ENCODE measurements at regions not wholly inside any gene's neighbourhood (a gene's known extent, or its start where the extent isn't known, plus 50 kb on each side); places are given as distances from the start of the nearest gene placed in this dataset.

DNA sequence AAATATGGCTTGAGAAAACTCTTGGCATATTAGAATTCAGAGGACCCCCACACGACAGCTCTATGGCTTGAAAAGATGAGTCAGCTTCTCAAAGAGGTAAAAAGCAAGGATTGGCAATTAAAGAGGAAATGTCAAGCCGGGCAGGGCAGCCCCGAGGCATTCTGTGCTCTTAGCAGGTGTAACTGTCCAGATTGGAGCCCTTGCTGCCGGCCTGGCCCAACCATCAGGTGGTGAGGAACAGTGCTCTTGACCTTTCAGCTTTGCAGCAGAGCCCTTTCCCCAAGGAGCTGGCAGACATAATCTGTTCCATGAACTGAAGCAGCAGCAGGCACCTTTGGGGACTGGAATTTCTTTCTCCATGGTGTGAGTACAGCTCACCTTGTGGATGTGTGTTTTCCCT lies 287.8 kb downstream of the UTP18 start:
- Histone ChIP-seq H3K4me3 (ENCODE audit: low read depth, low read length) (no peak overlapping the region), H3K4me2 (ENCODE audit: low read length) (no peak overlapping the region), H3K27ac (no peak overlapping the region), H3K36me3 (ENCODE audit: control insufficient read depth, insufficient read depth, low read length) (no peaks in the 10 kb centered on the region), H3K9ac (no peak overlapping the region), H3K79me2 (no peaks in the 10 kb centered on the region), H3K27me3 (ENCODE audit: control insufficient read depth, insufficient read depth, low read length) (no peaks in the 10 kb centered on the region), H2AFZ (no peak overlapping the region), H3K9me3 (ENCODE audit: control insufficient read depth, low read length) (no peaks in the 10 kb centered on the region), H3K4me1 (no peaks in the 10 kb centered on the region)
- TF ChIP-seq, protein P1, sequence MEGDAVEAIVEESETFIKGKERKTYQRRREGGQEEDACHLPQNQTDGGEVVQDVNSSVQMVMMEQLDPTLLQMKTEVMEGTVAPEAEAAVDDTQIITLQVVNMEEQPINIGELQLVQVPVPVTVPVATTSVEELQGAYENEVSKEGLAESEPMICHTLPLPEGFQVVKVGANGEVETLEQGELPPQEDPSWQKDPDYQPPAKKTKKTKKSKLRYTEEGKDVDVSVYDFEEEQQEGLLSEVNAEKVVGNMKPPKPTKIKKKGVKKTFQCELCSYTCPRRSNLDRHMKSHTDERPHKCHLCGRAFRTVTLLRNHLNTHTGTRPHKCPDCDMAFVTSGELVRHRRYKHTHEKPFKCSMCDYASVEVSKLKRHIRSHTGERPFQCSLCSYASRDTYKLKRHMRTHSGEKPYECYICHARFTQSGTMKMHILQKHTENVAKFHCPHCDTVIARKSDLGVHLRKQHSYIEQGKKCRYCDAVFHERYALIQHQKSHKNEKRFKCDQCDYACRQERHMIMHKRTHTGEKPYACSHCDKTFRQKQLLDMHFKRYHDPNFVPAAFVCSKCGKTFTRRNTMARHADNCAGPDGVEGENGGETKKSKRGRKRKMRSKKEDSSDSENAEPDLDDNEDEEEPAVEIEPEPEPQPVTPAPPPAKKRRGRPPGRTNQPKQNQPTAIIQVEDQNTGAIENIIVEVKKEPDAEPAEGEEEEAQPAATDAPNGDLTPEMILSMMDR (IDR thresholded peaks at IDR 0.05): no peak

DNA sequence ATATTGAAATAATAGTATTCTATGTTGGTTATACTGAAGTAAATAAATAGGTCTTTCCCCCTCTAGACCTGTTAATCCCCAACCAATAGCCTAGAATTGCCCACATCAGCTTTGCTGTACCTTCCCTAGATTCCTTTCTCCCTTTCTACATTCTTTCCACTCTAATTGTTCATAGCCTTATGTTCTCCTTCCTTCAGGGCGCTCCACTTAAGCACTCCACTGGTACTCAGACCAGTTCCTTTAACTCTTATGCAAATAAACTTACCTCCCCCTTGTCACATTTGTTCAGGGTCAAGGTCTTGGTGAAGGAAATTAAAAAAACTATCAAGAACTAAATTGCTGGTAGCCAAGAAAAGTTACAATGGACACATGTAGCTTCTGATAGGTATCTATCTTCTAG lies 294.8 kb downstream of the UTP18 start:
- H2AFZ ChIP-seq: no peak overlapping the region
- H3K9ac ChIP-seq: no peak overlapping the region
- H3K27me3 ChIP-seq (ENCODE audit: control insufficient read depth, insufficient read depth, low read length): no peaks in the 10 kb centered on the region
- H3K36me3 ChIP-seq (ENCODE audit: control insufficient read depth, insufficient read depth, low read length): no peaks in the 10 kb centered on the region
- TF ChIP-seq, protein P1 (IDR thresholded peaks at IDR 0.05): no peak
- no peaks in the 10 kb centered on the region for H3K4me1 ChIP-seq
- H3K9me3 ChIP-seq (ENCODE audit: control insufficient read depth, low read length): no peaks in the 10 kb centered on the region
- H3K4me2 ChIP-seq (ENCODE audit: low read length): no peak overlapping the region
- H3K4me3 ChIP-seq (ENCODE audit: low read depth, low read length): no peak overlapping the region
- H3K79me2 ChIP-seq: no peaks in the 10 kb centered on the region
- no peak overlapping the region for H3K27ac ChIP-seq

DNA sequence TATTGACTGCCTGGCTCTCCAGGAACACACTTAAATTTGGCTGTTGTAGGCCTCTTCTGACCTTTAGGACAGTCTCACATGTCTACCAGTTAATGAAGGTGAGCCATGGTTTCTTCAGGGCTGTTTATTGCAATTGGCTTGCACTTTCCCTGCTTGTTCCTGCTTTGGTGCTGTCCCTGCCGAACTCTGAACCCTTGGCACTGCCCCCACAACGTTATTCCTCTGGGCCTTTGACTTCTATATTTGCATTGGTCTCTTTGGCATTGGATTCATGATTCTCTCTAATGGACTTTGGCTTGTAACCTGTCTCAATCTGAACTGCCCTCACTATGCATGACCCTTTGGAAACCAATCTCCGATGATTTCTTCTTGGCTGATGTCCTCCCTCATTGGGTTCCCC lies 299.4 kb downstream of the UTP18 start:
- no peaks in the 10 kb centered on the region for H3K36me3 ChIP-seq (ENCODE audit: control insufficient read depth, insufficient read depth, low read length)
- TF ChIP-seq, protein P1 (IDR thresholded peaks at IDR 0.05): no peak
- no peak overlapping the region for H3K4me3 ChIP-seq (ENCODE audit: low read depth, low read length)
- H3K9me3 ChIP-seq (ENCODE audit: control insufficient read depth, low read length): no peaks in the 10 kb centered on the region
- H3K27ac ChIP-seq: no peak overlapping the region
- no peaks in the 10 kb centered on the region for H3K79me2 ChIP-seq
- H3K9ac ChIP-seq: no peak overlapping the region
- H3K4me1 ChIP-seq: no peaks in the 10 kb centered on the region
- no peaks in the 10 kb centered on the region for H3K27me3 ChIP-seq (ENCODE audit: control insufficient read depth, insufficient read depth, low read length)
- no peak overlapping the region for H3K4me2 ChIP-seq (ENCODE audit: low read length)
- no peak overlapping the region for H2AFZ ChIP-seq

DNA sequence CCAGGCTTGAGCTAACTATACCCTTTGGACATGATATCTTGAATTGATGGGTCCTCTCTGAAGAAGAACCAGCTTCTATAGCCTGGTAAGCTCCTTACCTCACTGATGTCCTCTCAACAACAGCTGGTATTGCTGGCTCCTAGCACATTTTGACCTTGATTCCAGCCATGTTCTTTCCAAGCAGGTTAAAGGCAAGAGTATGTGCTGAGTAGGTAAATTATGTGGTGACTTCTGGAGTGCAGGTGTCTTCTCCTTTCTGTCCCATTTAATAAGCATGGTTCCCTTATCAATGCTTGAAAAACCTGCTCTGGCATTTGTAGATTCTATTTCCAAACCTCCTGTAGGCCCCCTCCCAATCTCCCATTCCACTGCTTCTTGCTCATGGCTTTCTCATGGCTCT lies 300.1 kb downstream of the UTP18 start:
- TF ChIP-seq, protein P1 (IDR thresholded peaks at IDR 0.05): no peak
- H3K4me2 ChIP-seq (ENCODE audit: low read length): no peak overlapping the region
- no peak overlapping the region for H3K27ac ChIP-seq
- H3K9me3 ChIP-seq (ENCODE audit: control insufficient read depth, low read length): no peaks in the 10 kb centered on the region
- no peaks in the 10 kb centered on the region for H3K4me1 ChIP-seq
- no peak overlapping the region for H3K4me3 ChIP-seq (ENCODE audit: low read depth, low read length)
- H3K36me3 ChIP-seq (ENCODE audit: control insufficient read depth, insufficient read depth, low read length): no peaks in the 10 kb centered on the region
- no peaks in the 10 kb centered on the region for H3K27me3 ChIP-seq (ENCODE audit: control insufficient read depth, insufficient read depth, low read length)
- H3K9ac ChIP-seq: no peak overlapping the region
- H3K79me2 ChIP-seq: no peaks in the 10 kb centered on the region
- H2AFZ ChIP-seq: no peak overlapping the region

DNA sequence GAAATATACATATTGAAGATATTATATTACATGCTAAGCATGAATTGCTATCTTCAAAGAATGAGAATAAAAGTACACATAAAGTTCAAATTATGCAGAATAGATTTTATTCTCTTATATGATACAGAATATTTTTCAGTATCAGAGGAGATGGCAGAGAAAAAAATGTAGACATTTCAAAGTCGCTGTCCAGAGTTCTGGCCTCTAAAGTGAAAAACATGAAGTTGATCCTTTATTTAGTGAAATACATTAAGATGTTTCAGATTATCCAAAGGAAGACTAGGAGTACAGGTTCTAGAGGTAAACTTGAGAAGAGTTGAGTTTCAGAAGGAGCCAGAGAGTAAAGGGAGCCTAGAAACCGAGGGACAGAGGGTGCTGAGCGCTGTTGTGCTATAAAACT lies 303.6 kb downstream of the UTP18 start:
- H2AFZ ChIP-seq: no peak overlapping the region
- TF ChIP-seq, protein P1 (IDR thresholded peaks at IDR 0.05): no peak
- H3K4me1 ChIP-seq: no peaks in the 10 kb centered on the region
- H3K79me2 ChIP-seq: no peaks in the 10 kb centered on the region
- H3K27ac ChIP-seq: no peak overlapping the region
- no peaks in the 10 kb centered on the region for H3K27me3 ChIP-seq (ENCODE audit: control insufficient read depth, insufficient read depth, low read length)
- no peaks in the 10 kb centered on the region for H3K36me3 ChIP-seq (ENCODE audit: control insufficient read depth, insufficient read depth, low read length)
- H3K9ac ChIP-seq: no peak overlapping the region
- no peak overlapping the region for H3K4me3 ChIP-seq (ENCODE audit: low read depth, low read length)
- no peaks in the 10 kb centered on the region for H3K9me3 ChIP-seq (ENCODE audit: control insufficient read depth, low read length)
- no peak overlapping the region for H3K4me2 ChIP-seq (ENCODE audit: low read length)

All from parathyroid adenoma (tissue), 2 donors.